ENCODE measurements at regions not wholly inside any gene's neighbourhood (a gene's known extent, or its start where the extent isn't known, plus 50 kb on each side); places are given as distances from the start of the nearest gene placed in this dataset.
A peak's percentile ranks its signal among the peaks of the same experiment; 100 is the strongest.

- H3K27me3 Mint-ChIP-seq: no peaks in the 10 kb centered on the region
- peaks cover 9% of the 10 kb centered on the region for H3K9me3 Mint-ChIP-seq (ENCODE audit: low read depth)
- H3K36me3 Mint-ChIP-seq (ENCODE audit: insufficient read depth): peaks cover 3% of the 10 kb centered on the region
- H3K4me3 Mint-ChIP-seq (ENCODE audit: low read depth): no peak overlapping the region
- H3K4me1 Mint-ChIP-seq (ENCODE audit: low read depth): no peaks in the 10 kb centered on the region
- no peak for DNase-seq (ENCODE audit: low spot score, unreplicated experiment)
- TF ChIP-seq CTCF (IDR thresholded peaks at IDR 0.05; ENCODE audit: unreplicated experiment): no peak
- no peak overlapping the region for H3K27ac Mint-ChIP-seq
Measured at GRCh38 chr5:102596951-102597350, 98.2 kb upstream of the SLCO6A1 start.

- peaks cover 6% of the 10 kb centered on the region for H3K9me3 Mint-ChIP-seq (ENCODE audit: low read depth)
Measured at GRCh38 chr5:102599289-102599688, 100.5 kb upstream of the SLCO6A1 start.

GRCh38 chr5:102600964-102601363, 102.2 kb upstream of the SLCO6A1 start:
- Mint-ChIP-seq H3K9me3 (ENCODE audit: low read depth) (peaks cover 3% of the 10 kb centered on the region), H3K4me1 (ENCODE audit: low read depth) (no peaks in the 10 kb centered on the region), H3K4me3 (ENCODE audit: low read depth) (no peak overlapping the region), H3K27me3 (no peaks in the 10 kb centered on the region), H3K36me3 (ENCODE audit: insufficient read depth) (no peaks in the 10 kb centered on the region), H3K27ac (no peak overlapping the region)
- DNase-seq (ENCODE audit: low spot score, unreplicated experiment): no peak
- TF ChIP-seq CTCF (IDR thresholded peaks at IDR 0.05; ENCODE audit: unreplicated experiment): no peak

More at GRCh38 chr5:102599289-102599688, 100.5 kb upstream of the SLCO6A1 start:
- no peak for TF ChIP-seq CTCF (IDR thresholded peaks at IDR 0.05; ENCODE audit: unreplicated experiment)
- no peak overlapping the region for H3K4me3 Mint-ChIP-seq (ENCODE audit: low read depth)
- no peaks in the 10 kb centered on the region for H3K36me3 Mint-ChIP-seq (ENCODE audit: insufficient read depth)
- H3K4me1 Mint-ChIP-seq (ENCODE audit: low read depth): no peaks in the 10 kb centered on the region
- H3K27ac Mint-ChIP-seq: no peak overlapping the region
- DNase-seq (ENCODE audit: low spot score, unreplicated experiment): no peak
- no peaks in the 10 kb centered on the region for H3K27me3 Mint-ChIP-seq

GRCh38 chr5:102603670-102604069, 104.9 kb upstream of the SLCO6A1 start:
- no peaks in the 10 kb centered on the region for H3K27me3 Mint-ChIP-seq
- no peak overlapping the region for H3K4me3 Mint-ChIP-seq (ENCODE audit: low read depth)
- H3K4me1 Mint-ChIP-seq (ENCODE audit: low read depth): peaks cover 10% of the 10 kb centered on the region
- no peak overlapping the region for H3K27ac Mint-ChIP-seq
- DNase-seq (ENCODE audit: low spot score, unreplicated experiment): no peak
- TF ChIP-seq CTCF (IDR thresholded peaks at IDR 0.05; ENCODE audit: unreplicated experiment): no peak
- H3K36me3 Mint-ChIP-seq (ENCODE audit: insufficient read depth): peaks cover 9% of the 10 kb centered on the region
- H3K9me3 Mint-ChIP-seq (ENCODE audit: low read depth): peaks cover 14% of the 10 kb centered on the region

- H3K36me3 Mint-ChIP-seq (ENCODE audit: insufficient read depth): peaks cover 17% of the 10 kb centered on the region
- peaks cover 17% of the 10 kb centered on the region for H3K4me1 Mint-ChIP-seq (ENCODE audit: low read depth)
- no peak for TF ChIP-seq CTCF (IDR thresholded peaks at IDR 0.05; ENCODE audit: unreplicated experiment)
- DNase-seq (ENCODE audit: low spot score, unreplicated experiment): no peak
- H3K9me3 Mint-ChIP-seq (ENCODE audit: low read depth): peaks cover 17% of the 10 kb centered on the region
- H3K4me3 Mint-ChIP-seq (ENCODE audit: low read depth): peak overlapping the region; percentile 36
- no peaks in the 10 kb centered on the region for H3K27me3 Mint-ChIP-seq
- H3K27ac Mint-ChIP-seq: no peak overlapping the region
Measured at GRCh38 chr5:102608414-102608813, 109.6 kb upstream of the SLCO6A1 start.

All from progenitor cell of endocrine pancreas (in vitro differentiated cells).